Inflammatory macrophage (primary cell): ENCODE measurements at regions not wholly inside any gene's neighbourhood (a gene's known extent, or its start where the extent isn't known, plus 50 kb on each side); places are given as distances from the start of the nearest gene placed in this dataset.
A peak's percentile ranks its signal among the peaks of the same experiment; 100 is the strongest.

Experiments used
- DNase-seq, 2 donors: peaks; one replicate each; pipeline ENCODE4 v3.0.0-alpha.2; 2020 to 2022

- DNase-seq = no peak
Observed at GRCh38 chr3:176931991-176932390, 265.3 kb downstream of the TBL1XR1 start.

- no peak for DNase-seq
Observed at GRCh38 chr3:176930942-176931341, 266.3 kb downstream of the TBL1XR1 start.

- DNase-seq = no peak
Observed at GRCh38 chr3:176928582-176928931, 268.7 kb downstream of the TBL1XR1 start.

GRCh38 chr3:176927706-176928581 lies 269.3 kb downstream of the TBL1XR1 start:
- DNase-seq = no peak

GRCh38 chr3:176927280-176927679 lies 270.0 kb downstream of the TBL1XR1 start:
- no peak for DNase-seq

- no peak for DNase-seq
Observed at GRCh38 chr3:176926688-176927087, 270.6 kb downstream of the TBL1XR1 start.

- no peak for DNase-seq
Observed at GRCh38 chr3:176926034-176926433, 271.2 kb downstream of the TBL1XR1 start.

- DNase-seq = no peak
Observed at GRCh38 chr3:176920766-176921160, 276.5 kb downstream of the TBL1XR1 start.

- no peak for DNase-seq
Observed at GRCh38 chr3:176919836-176920765, 277.2 kb downstream of the TBL1XR1 start.

- no peak for DNase-seq
Observed at GRCh38 chr3:176916777-176917176, 280.5 kb downstream of the TBL1XR1 start.

GRCh38 chr3:176914764-176915163 lies 282.5 kb downstream of the TBL1XR1 start:
- no peak for DNase-seq

GRCh38 chr3:176911579-176911978 lies 285.7 kb downstream of the TBL1XR1 start:
- DNase-seq = no peak

GRCh38 chr3:176909044-176909443 lies 288.2 kb downstream of the TBL1XR1 start:
- no peak for DNase-seq

- DNase-seq = no peak
Observed at GRCh38 chr3:176906046-176906905, 291.0 kb downstream of the TBL1XR1 start.

GRCh38 chr3:176905331-176905730 lies 292.0 kb downstream of the TBL1XR1 start:
- DNase-seq = no peak

GRCh38 chr3:176904506-176904905 lies 292.8 kb downstream of the TBL1XR1 start:
- no peak for DNase-seq

- DNase-seq = no peak
Observed at GRCh38 chr3:176896640-176897039, 300.6 kb downstream of the TBL1XR1 start.

GRCh38 chr3:176896165-176896564 lies 301.1 kb downstream of the TBL1XR1 start:
- DNase-seq = no peak

GRCh38 chr3:176879710-176880109 lies 317.6 kb downstream of the TBL1XR1 start:
- DNase-seq = no peak

- DNase-seq = no peak
Observed at GRCh38 chr3:176873261-176873660, 324.0 kb downstream of the TBL1XR1 start.

GRCh38 chr3:176872771-176873209 lies 324.5 kb downstream of the TBL1XR1 start:
- peak; percentile 32 to 34 for DNase-seq

GRCh38 chr3:176870451-176870850 lies 326.8 kb downstream of the TBL1XR1 start:
- DNase-seq = no peak
